Activated CD8-positive, alpha-beta memory T cell treated with anti-CD3 and anti-CD28 coated beads for 1 hour (primary cell): ENCODE measurements at regions not wholly inside any gene's neighbourhood (a gene's known extent, or its start where the extent isn't known, plus 50 kb on each side); places are given as distances from the start of the nearest gene placed in this dataset.

Source experiments
- DNase-seq, 2 donors: peaks; one replicate each; pipeline ENCODE4 v3.0.0-alpha.2; 2020; ENCODE audit warnings: low read depth in 1 of 2; ENCODE audit errors: extremely low read depth in 1 of 2

GRCh38 chr2:225738735-225739134 lies 339.2 kb downstream of the NYAP2 start:
- no peak for DNase-seq

GRCh38 chr2:225737556-225737955 lies 338.0 kb downstream of the NYAP2 start:
- no peak for DNase-seq

- no peak for DNase-seq
These were observed 336.3 kb downstream of the NYAP2 start for GRCh38 chr2:225735844-225736243.

GRCh38 chr2:225725726-225726125 lies 326.2 kb downstream of the NYAP2 start:
- no peak for DNase-seq
